NCI-H1417 (cell line): ENCODE measurements at regions not wholly inside any gene's neighbourhood (a gene's known extent, or its start where the extent isn't known, plus 50 kb on each side); places are given as distances from the start of the nearest gene placed in this dataset.
A peak's percentile ranks its signal among the peaks of the same experiment; 100 is the strongest.

Experiments
- DNase-seq, 3 experiments: peaks; one replicate each; lab custom pipeline; 2025; lab: John Stamatoyannopoulos, UW

DNA sequence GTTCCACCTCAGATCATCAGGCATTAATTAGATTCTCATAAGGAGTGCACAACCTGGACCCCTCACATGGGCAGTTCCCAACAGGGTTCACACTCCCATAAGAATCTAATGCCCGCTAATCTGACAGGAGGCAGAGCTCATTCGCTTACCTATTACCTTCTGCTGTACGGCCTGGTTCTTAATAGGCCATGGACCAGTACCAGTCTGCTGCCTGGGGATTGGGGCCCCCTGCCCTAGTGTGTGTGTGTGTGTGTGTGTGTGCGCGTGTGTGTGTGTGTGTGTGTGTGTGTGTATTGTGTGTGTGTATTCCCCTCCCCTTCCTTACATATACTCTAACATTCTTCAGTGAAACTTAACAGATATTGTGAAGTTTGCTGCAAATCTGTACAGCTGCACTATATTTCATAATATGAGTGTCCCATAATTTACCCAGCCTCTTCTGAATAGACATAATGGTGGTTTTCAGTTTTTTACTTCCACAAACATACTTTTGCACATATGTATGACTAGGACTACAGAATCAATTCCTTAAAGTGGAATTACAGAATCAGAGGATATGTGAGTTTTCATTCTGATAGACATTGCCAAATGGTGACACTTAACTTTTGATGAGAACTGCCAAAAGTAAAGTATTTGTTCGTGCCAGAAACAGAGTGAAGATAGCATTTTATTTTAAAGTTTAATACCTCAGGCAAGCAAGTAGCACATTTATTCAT, 205.2 kb upstream of the EEA1 start:
- no peak for DNase-seq

DNA sequence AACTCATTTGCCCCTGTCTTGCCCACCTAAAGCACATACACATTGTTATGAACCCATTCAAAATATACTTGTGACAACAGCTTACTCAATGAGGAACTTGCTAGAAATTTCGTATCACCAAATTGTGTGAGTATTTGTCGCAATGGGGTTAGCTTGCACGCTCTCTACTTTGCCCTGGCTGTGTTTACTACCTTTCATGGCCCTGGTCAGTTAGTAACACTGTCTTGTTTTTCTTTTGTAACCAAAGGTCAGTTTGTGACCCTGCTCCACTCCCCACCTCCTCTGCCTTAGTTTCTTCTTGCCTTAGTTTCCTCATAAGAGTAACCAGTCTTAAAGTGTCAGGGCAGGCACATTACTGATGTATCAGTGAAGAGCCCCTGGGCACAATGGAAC, 205.8 kb upstream of the EEA1 start:
- no peak for DNase-seq

DNA sequence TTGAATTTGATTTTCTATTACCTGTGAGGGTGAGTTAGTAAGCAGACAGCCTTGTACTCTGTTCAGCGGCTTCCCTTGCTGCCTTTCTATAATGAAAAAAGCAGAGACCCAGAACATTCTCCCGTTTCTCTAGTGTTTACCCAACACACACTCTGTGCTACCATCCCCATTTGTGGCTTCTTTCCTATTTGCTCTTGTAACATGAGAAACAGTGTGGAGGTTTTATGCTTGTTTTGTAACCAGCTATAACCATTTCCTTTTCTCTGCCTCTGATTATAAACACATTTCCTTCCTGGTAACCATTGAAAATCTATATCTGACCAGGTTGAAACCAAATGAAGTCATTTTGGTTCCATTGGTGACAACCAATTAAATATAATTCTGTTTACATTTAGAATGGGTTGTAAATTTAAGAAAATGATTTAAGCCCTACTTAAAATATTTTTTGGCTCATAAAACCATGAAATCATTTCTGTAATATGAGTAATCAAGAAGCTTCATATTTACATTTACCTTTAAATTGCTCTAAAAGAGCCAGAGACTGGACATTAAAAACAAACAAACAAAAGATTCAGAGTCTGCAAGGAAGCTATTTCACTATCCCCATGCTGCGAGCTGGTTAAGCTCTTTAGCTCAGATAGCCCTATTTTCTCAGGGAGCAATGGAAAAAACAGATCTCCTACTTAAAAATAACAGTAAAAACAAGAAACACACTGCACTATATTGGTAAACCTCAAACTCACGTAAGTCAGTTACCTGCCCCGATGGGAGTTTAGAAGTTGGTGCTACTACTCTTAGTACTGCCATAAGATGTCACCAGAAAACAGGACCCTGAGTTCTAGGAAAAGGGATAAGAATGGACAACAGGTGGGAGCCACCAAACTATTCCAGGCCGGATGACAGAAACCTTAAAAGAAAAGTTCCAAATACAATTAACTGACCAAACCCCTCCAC, 206.5 kb upstream of the EEA1 start:
- DNase-seq = peak; percentile 57 to 89 (median 84)

DNA sequence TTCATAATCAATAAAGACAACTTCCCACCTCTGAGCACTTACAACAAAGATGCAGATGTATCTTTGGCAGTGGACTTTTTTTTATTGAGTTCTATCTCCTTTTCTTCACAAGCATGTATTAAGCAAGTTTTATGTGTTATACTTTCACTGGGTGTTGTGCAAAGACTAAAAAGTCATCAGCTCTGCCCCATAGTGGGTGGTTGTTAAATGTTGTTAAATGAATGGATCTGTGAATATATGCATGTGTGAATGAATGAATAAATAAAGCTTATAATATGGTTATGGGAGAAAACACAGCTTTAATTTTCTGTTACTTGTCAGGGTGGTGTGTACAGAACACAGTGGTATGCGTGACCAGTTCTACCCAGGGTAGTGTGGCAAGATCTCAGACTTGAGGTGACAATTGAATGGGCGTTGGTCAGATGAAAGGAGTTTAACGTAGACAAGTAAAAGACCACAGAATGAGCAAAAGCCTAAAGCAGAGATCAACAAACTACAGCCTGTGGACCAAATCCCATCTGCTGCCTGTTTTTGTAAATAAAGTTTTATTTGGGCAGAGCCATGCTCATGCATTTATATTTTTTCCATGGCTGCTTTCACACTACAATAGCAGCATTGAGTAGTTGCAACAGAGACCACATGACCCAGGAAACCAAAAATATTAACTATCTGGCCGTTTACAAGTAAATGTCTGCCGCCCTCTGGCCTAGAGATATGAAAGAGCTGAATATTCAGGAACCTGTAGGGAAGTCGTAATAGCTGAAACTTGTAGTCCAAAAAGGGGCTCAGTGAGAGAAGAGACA, 207.4 kb upstream of the EEA1 start:
- no peak for DNase-seq

DNA sequence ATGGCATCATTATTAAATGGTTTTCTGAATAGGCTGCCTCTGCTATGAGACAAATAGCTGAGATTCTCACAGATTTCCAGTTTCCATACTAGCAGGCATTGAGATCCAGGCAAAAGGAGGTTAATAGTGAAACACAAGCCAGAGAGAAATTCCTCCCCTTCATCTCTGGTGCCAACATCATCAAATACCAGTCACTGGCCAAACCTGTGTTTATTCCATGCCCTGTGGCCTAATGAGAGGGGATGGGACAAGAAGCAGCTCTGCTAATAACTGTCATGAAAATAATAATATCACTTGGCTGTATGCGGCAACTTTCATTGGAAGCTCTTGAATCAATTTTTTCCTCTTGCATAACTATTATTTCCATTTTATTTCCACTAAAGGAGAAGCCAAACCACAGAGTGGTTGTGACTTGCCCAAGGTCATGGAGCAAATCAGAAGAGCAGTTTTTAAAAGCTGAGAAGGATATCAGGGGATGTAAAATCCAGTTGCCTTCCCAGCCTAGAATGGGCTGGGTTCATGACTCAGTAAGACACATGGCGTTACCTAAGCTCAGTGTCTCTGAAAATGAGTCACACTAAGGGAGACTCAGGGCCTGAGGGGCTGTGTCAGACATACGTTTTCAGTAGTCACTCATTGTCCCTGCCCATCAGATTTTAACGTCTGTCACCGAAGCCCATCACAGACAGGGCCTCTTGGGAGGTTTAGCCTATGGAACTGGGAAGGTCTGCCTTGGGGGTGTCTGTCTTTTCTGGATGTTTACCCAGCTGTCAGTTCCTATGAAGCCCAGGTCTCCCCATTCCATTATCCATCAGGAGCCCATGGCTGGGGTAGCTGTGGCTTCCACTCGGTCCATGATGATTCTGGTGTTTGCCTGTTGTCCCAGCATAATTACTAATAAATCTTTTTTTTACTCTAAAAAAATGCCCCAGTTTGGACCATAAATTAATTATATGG, 208.8 kb upstream of the EEA1 start:
- DNase-seq = peak in 1 of 3 experiments; percentile 14

DNA sequence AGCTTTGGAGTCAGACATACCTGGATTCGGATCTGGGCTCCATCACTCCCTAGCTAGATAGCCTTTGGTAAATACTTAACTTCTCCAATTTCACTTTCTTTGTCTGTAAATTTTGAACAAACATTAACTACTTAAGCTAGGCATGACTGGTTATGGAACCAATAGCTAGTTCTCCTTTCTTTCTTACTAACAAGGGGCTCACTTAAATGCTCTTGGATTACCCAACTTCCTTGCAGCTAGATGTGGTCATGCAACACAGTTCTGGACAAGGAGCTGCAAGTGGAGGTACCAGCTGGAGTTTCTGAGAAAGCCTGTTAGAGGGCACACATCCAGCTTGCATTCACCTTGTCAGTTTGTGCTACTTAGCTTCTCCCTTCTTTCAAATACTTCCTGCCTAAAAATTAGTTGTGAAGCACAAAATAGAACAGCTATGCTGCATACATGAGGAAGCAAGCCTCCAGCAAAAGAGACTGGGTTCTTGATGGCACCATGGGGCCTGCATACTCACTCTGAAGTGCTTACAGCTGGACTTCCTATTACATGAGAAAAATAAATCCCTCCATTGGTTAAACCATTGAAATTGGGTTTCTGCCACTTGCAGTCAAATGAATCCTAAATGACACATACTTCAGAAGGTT, 210.1 kb upstream of the EEA1 start:
- peak in 1 of 3 experiments; percentile 6 for DNase-seq

DNA sequence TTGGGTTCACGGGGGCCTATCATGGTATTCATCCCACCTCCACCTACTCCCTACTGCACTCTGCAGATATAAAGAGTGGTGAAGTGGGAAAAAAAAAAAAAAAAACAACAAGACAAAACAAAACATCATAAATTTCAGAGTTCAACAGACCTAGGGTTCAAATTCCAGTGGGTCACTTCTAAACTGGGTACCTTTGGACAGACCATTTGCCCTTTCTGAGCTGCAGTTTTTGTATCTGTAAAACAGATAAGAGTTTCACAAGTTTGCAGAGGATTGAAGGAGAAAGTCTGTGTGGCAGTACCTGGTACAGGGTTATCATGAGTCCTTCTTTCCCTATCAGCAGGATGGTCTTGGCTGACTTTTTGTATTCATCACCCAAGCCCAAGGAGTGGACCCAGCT, 211.2 kb upstream of the EEA1 start:
- no peak for DNase-seq

DNA sequence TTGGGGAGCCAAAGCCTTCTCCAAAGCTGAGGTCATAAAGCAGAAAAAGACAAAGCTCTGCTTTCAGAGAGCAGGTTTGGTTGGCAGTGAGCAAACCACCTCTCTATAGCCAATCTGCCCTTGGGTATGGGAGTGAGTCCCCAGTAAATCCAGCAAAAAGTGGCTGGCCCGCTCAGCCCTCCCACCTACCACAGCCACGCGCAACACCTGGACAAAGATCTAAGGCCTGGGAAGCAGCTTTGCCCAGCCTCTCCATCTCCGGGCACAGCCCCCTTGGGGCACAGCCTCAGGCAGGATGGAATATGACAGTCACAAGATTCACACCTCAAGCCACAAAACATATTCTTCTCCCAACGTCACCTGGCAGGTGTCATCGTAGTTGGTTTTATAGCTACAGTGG, 211.7 kb upstream of the EEA1 start:
- DNase-seq = no peak

DNA sequence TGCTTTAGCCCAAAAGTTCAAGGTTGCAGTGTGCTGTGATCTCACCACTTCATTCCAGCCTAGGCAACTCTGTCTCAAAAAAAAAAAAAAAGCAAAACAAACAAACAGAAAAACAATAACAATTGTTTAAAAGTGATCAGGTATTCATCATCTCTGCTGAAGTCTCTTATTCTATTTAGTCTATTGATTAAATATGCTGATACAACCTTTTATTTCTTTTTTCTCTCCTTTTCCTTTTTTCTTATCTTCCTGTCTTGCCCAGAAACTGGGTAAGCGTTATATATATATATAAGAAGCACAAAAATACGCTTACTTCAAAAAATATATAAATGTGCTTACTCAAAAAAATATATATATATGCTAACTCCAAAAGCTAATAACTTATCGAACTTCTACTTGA, 213.8 kb upstream of the EEA1 start:
- DNase-seq = no peak

DNA sequence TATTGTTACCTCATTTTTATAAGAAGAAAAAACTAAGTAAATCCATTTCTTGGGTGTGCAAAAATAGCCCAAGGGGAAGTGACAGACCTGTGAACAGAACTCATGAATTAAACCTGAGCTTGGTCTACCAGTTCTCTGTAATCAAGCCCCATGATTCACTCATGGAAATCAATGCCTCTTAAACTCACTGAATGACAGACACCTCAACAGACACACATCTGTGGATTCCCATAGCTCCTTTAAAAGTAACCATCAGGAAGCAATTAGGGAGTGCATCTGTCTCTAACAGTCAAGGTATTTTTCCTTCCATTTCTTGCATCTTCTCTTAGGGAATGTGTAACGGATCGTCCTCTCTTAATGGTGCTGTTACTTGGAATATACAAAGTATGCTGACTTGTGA, 215.0 kb upstream of the EEA1 start:
- peak in 1 of 3 experiments; percentile 28 for DNase-seq

DNA sequence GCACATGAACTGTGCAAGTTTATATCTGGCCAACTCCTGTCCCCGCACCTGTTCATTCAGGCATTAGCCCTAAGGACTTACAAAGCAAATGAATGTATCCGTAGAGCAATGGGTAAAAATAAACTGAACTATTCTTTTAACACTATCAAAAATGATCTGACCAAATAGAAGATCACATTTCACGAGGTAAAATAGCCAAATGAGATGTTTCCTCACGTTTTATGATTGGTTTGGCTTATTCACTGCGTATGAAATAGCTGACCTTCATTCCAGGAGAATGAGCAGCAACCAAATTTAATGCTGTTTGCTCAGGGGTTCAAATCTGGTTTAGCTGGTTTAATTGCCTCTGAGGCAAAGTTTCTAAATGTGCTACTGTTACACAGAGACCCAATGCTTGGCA, 216.0 kb upstream of the EEA1 start:
- DNase-seq = peak in 1 of 3 experiments; percentile 42

DNA sequence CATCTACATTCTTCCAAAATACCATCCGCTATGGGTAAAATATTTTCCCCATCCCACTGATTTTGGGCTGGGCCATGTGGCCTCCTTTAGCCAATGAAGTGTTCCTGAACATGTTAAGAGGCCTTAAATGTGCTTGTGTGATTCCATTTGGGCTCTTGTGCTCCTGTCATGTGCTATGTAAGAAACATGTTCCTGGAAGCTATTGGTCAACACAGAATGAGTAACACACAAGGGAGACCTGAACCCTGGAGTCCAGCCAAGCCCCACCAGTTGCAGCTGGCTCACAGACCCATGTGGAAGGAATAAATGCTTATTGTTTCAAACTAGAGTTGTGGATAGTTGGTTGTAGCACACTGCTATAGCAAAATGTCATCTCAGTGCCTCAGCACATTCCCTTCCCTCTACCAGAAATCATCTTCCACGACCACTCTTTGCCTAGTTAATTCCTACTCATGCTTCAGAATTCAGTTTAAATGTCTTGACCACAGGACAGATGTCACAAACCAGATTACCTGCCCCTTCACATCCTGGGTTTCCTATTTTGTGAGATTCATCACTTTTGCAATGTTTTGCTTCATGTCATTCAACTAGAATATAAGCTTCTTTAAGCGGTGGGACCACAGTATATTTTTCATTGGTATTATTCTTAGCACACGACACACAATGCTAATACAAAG, 217.3 kb upstream of the EEA1 start:
- DNase-seq = peak in 1 of 3 experiments; percentile 32

DNA sequence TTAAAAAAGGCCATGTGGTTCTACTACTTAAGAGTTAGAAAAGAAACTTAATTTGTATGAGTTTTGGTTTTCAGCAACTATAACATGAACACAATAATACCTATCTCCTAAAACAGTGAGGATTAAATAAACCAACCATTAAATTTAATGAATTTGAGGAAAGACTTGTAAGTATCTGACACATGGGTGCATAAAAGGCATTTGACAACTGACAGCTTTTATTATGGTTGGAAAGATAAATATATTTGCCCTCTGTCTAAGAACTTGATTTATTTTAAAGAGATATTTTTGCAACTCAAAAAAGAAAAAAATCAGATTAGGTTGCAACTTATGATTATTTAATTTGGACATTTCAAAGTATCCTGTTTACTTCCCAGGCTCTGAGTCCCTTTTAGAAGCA, 217.9 kb upstream of the EEA1 start:
- no peak for DNase-seq

DNA sequence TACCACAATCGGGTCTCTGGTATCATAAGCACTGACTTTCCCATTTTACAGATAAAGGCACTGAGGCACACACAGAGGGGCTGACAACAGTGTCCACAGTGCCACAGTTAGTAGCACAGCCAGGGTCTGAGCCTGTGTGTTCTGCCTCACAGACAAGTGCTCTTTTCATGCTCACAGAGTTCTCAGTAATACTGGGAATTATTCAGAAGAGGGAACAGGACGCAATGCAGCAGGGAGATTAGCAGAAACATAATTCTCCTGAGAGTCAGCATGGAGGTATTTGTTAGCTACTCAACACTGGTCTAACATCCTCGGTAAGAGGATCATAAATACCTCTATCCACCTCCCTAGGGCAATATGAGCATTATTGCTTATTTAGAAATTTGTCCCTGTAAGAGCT, 219.3 kb upstream of the EEA1 start:
- no peak for DNase-seq

DNA sequence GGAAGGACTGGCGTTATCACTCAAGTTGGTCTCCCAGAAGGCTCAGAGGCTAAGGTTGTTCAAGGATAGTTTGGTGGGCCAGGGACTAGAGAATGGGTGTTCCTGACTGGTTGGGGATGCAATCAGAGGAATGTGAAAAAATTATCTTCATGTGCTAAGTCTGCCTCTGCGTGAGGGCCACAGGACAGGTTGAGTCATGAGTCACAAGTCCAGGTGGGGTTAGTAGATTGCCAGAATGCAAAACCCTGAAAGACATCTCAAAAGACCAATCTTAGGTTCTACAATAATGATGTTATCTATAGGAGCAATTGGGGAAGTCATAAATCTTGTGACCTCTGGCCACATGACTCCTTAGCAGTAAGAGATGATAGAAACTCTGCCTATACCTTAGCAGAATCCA, 220.1 kb upstream of the EEA1 start:
- DNase-seq = no peak

DNA sequence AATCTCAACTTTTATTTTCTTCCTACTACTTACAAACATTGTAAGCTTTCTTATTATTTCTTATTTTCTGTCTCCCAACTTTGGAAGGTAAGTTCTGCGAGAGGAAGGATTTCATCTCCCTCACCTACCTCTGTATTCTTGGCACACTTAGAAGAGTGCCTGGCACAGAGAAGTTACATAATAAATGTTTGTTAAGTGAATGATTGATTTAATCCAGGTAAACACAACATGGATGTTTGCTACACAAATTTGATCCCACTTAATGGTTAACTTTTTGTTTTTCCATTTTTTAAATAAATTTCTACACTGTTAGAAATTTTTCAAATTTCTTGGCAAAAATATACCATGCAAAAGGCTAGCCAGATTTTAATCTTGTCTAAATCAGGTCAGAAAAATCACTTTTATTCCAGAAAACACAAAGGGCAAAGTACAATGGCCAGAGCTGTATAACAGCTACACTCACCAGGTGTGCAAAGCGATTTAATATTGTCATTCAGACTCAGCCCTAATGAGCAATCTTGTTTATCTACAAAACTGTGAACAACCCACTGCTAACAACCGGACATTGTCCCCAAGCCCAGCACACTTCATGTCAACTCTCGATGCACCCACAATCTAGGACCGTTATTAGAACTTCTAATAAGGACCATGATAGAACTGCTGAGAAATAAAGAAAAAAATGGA, 222.1 kb upstream of the EEA1 start:
- DNase-seq = no peak

DNA sequence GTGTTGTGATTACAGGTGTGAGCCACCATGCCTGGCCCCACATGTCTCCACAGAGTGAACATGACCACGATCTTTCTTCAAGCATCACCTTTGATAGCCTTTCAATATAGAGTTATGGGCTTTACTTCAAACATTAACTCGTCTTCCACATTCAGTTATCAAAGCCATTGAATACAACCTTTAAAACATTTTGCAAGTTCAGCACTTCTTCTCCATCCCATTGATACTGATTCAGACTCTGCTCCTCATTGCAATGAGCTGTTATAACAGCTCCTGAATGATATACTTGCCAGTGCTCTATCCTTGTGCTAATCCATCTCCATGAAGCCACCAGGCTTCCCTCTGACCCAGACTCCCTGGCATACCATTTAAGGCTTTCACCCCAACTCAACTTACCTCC, 223.5 kb upstream of the EEA1 start:
- no peak for DNase-seq

DNA sequence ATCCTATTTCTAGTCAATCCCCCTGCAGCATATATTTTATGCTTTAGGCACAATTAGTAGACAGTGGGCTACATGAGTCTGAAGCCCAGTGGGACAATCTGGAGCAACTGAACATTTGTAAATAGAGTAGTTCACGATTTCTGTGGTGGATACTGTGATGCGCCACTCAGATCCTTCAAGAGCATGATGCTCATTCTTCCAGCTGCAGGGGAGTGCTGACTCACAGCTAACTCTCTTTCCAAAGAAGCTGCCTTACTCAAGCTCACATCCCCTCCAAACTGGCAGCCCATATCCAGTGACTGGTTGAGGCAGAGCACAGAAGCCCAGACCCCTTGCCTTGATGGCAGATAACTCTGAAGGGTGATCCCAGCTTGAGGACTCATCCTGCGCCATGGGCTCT, 224.2 kb upstream of the EEA1 start:
- DNase-seq = no peak

DNA sequence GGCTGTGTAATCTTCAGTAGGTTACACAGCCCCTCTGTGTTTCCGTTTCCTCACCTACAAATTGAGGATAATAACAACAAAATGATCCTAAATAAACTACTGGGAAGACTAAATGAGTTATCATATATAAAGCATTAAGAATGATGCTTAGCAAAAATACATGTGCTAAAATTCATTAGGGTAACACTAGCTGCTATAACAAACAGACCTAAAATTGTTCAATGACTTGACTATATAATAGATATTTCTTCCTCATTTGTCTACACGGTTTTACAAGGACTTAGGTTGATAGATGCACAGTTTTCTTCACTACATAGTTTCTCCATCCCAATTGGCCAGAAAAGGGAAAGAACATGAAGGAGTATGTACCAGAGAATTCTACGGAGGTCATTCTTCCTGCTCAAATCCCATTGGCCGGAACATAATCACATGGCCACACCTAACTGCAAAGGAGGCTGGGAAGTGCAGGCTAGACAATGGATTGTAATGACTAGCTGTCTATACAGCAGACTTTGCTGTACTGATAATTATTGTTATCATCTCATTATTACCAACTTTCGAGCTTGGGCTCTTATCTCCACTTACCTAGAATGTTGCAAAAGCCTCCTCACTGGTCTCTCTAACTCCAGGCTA, 223.5 kb upstream of the NUDT4 start:
- DNase-seq = no peak
